Activated T-cell treated with anti-CD3 and anti-CD28 coated beads, Interleukin-2, amount 50 U/mL, for 72 hours (primary cell): ENCODE measurements at regions not wholly inside any gene's neighbourhood (a gene's known extent, or its start where the extent isn't known, plus 50 kb on each side); places are given as distances from the start of the nearest gene placed in this dataset.
"Not testable (repeated sequence)": the region's sequence is repeated elsewhere in the genome, so short reads cannot be mapped to it uniquely, and the experiment has no call there.

Source experiments
- ATAC-seq, 2 donors: fragments of 150-1000 bp; cut with Tn5 transposase; replicated peaks in 1 of 2; 2 replicates each; pipeline ENCODE4 v1.10.0; 2021; ENCODE audit warnings: moderate library complexity in 2 of 2, mild to moderate bottlenecking in 1 of 2
- DNase-seq, 2 donors: peaks; one replicate each; pipeline ENCODE4 v3.0.0; 2021 to 2022; ENCODE audit warnings: mixed read lengths in 1 of 2
- H3K27ac Mint-ChIP-seq: one replicate; pipeline ENCODE4 v1.8.0; 2022; ENCODE audit warnings: mild to moderate bottlenecking, moderate library complexity, mixed read lengths
- H3K27me3 Mint-ChIP-seq: one replicate; pipeline ENCODE4 v1.8.0; 2022; ENCODE audit warnings: low read depth, mixed read lengths
- H3K36me3 Mint-ChIP-seq, 2 donors: one replicate each; pipeline ENCODE4 v1.8.0; 2022; ENCODE audit warnings: mixed read lengths in 2 of 2, mild to moderate bottlenecking in 1 of 2; ENCODE audit not compliant: insufficient read depth in 2 of 2
- H3K4me1 Mint-ChIP-seq: one replicate; pipeline ENCODE4 v1.8.0; 2022; ENCODE audit warnings: low read depth, mixed read lengths
- H3K4me3 Mint-ChIP-seq, 2 donors: one replicate each; pipeline ENCODE4 v1.8.0; 2022; ENCODE audit warnings: mild to moderate bottlenecking in 2 of 2, mixed read lengths in 2 of 2, moderate library complexity in 2 of 2
- H3K9me3 Mint-ChIP-seq, 2 donors: one replicate each; pipeline ENCODE4 v1.8.0; 2022; ENCODE audit warnings: mixed read lengths in 2 of 2

GRCh38 chr13:109954441-109954840 lies 168.1 kb upstream of the IRS2 start:
- DNase-seq = no peak
- Mint-ChIP-seq H3K27me3 (no peaks in the 10 kb centered on the region), H3K36me3 (no peaks in the 10 kb centered on the region), H3K4me3 (no peak overlapping the region), H3K9me3 (peaks cover 1 to 2% of the 10 kb centered on the region in 2 donors), H3K27ac (no peak overlapping the region), H3K4me1 (no peaks in the 10 kb centered on the region)
- no peak for ATAC-seq

- no peak for ATAC-seq
- H3K27me3 Mint-ChIP-seq = peaks cover 10% of the 10 kb centered on the region
- H3K36me3 Mint-ChIP-seq = no peaks in the 10 kb centered on the region
- H3K4me3 Mint-ChIP-seq = no peak overlapping the region
- H3K9me3 Mint-ChIP-seq = peaks cover 1 to 2% of the 10 kb centered on the region in 2 donors
- no peak overlapping the region for H3K27ac Mint-ChIP-seq
- no peak for DNase-seq
- no peaks in the 10 kb centered on the region for H3K4me1 Mint-ChIP-seq
Observed at GRCh38 chr13:109951491-109951890, 165.1 kb upstream of the IRS2 start.

- H3K9me3 Mint-ChIP-seq = peaks cover 1 to 4% of the 10 kb centered on the region in 2 donors
- no peaks in the 10 kb centered on the region for H3K36me3 Mint-ChIP-seq
- no peak for ATAC-seq
Observed at GRCh38 chr13:109949397-109949796, 163.0 kb upstream of the IRS2 start.

GRCh38 chr13:109947006-109947405 lies 160.6 kb upstream of the IRS2 start:
- no peaks in the 10 kb centered on the region for H3K36me3 Mint-ChIP-seq
- DNase-seq = no peak

More at GRCh38 chr13:109949397-109949796, 163.0 kb upstream of the IRS2 start:
- DNase-seq = no peak
- Mint-ChIP-seq H3K4me3 (no peak overlapping the region), H3K4me1 (no peaks in the 10 kb centered on the region), H3K27me3 (peaks cover 15% of the 10 kb centered on the region), H3K27ac (no peak overlapping the region)

GRCh38 chr13:109945206-109945960 lies 159.0 kb upstream of the IRS2 start:
- Mint-ChIP-seq H3K36me3 (no peaks in the 10 kb centered on the region), H3K9me3 (peaks cover 1 to 2% of the 10 kb centered on the region in 2 donors)
- ATAC-seq = no peak

More at GRCh38 chr13:109947006-109947405, 160.6 kb upstream of the IRS2 start:
- Mint-ChIP-seq H3K27me3 (peaks cover 15% of the 10 kb centered on the region), H3K4me1 (no peaks in the 10 kb centered on the region), H3K27ac (no peak overlapping the region), H3K4me3 (no peak overlapping the region), H3K9me3 (peaks cover 1 to 2% of the 10 kb centered on the region in 2 donors)
- ATAC-seq = no peak

GRCh38 chr13:109941951-109942350 lies 155.6 kb upstream of the IRS2 start:
- no peak overlapping the region for H3K4me3 Mint-ChIP-seq
- DNase-seq = no peak
- H3K27me3 Mint-ChIP-seq = peaks cover 10% of the 10 kb centered on the region
- ATAC-seq = no peak
- no peaks in the 10 kb centered on the region for H3K4me1 Mint-ChIP-seq
- no peaks in the 10 kb centered on the region for H3K36me3 Mint-ChIP-seq
- H3K9me3 Mint-ChIP-seq = peaks cover 0 to 2% of the 10 kb centered on the region in 2 donors
- H3K27ac Mint-ChIP-seq = no peak overlapping the region

More at GRCh38 chr13:109945206-109945960, 159.0 kb upstream of the IRS2 start:
- no peak overlapping the region for H3K4me3 Mint-ChIP-seq
- H3K27ac Mint-ChIP-seq = no peak overlapping the region
- H3K4me1 Mint-ChIP-seq = no peaks in the 10 kb centered on the region
- peaks cover 15% of the 10 kb centered on the region for H3K27me3 Mint-ChIP-seq
- DNase-seq = no peak

GRCh38 chr13:109941221-109941620 lies 154.8 kb upstream of the IRS2 start:
- Mint-ChIP-seq H3K4me1 (no peaks in the 10 kb centered on the region), H3K27me3 (peaks cover 2% of the 10 kb centered on the region), H3K27ac (no peak overlapping the region), H3K4me3 (no peak overlapping the region), H3K36me3 (no peaks in the 10 kb centered on the region), H3K9me3 (peaks cover 0 to under 1% of the 10 kb centered on the region in 2 donors)
- ATAC-seq (no peak), DNase-seq (no peak)

- H3K27me3 Mint-ChIP-seq = peaks cover 2% of the 10 kb centered on the region
- H3K4me3 Mint-ChIP-seq = no peak overlapping the region
- no peak for ATAC-seq
- no peaks in the 10 kb centered on the region for H3K36me3 Mint-ChIP-seq
- no peaks in the 10 kb centered on the region for H3K9me3 Mint-ChIP-seq
- DNase-seq = no peak
- H3K27ac Mint-ChIP-seq = no peak overlapping the region
- no peaks in the 10 kb centered on the region for H3K4me1 Mint-ChIP-seq
Observed at GRCh38 chr13:109940637-109941036, 154.3 kb upstream of the IRS2 start.

GRCh38 chr13:109939838-109940237 lies 153.5 kb upstream of the IRS2 start:
- H3K27me3 Mint-ChIP-seq = peaks cover 8% of the 10 kb centered on the region
- no peaks in the 10 kb centered on the region for H3K4me1 Mint-ChIP-seq
- H3K9me3 Mint-ChIP-seq = no peaks in the 10 kb centered on the region
- no peaks in the 10 kb centered on the region for H3K36me3 Mint-ChIP-seq
- H3K4me3 Mint-ChIP-seq = no peak overlapping the region
- ATAC-seq = no peak
- DNase-seq = no peak
- H3K27ac Mint-ChIP-seq = no peak overlapping the region

GRCh38 chr13:109939180-109939579 lies 152.8 kb upstream of the IRS2 start:
- no peak overlapping the region for H3K4me3 Mint-ChIP-seq
- DNase-seq = no peak
- H3K9me3 Mint-ChIP-seq = peaks cover 0 to 5% of the 10 kb centered on the region in 2 donors
- no peaks in the 10 kb centered on the region for H3K36me3 Mint-ChIP-seq
- ATAC-seq = no peak
- no peak overlapping the region for H3K27ac Mint-ChIP-seq
- H3K4me1 Mint-ChIP-seq = no peaks in the 10 kb centered on the region
- H3K27me3 Mint-ChIP-seq = peaks cover 8% of the 10 kb centered on the region

GRCh38 chr13:109938255-109938936 lies 152.0 kb upstream of the IRS2 start:
- ATAC-seq (no peak), DNase-seq (no peak)
- Mint-ChIP-seq H3K27ac (no peak overlapping the region), H3K4me3 (no peak overlapping the region), H3K36me3 (no peaks in the 10 kb centered on the region), H3K9me3 (peaks cover 0 to 5% of the 10 kb centered on the region in 2 donors), H3K4me1 (no peaks in the 10 kb centered on the region), H3K27me3 (peaks cover 8% of the 10 kb centered on the region)

GRCh38 chr13:109934520-109934919 lies 148.1 kb upstream of the IRS2 start:
- not testable (repeated sequence) for H3K9me3 Mint-ChIP-seq, H3K27ac Mint-ChIP-seq, DNase-seq, H3K4me1 Mint-ChIP-seq, ATAC-seq, H3K36me3 Mint-ChIP-seq, H3K4me3 Mint-ChIP-seq, H3K27me3 Mint-ChIP-seq

GRCh38 chr13:109933476-109933875 lies 147.1 kb upstream of the IRS2 start:
- Mint-ChIP-seq H3K27me3 (peaks cover 8% of the 10 kb centered on the region), H3K4me3 (no peak overlapping the region), H3K9me3 (peaks cover 0 to 5% of the 10 kb centered on the region in 2 donors), H3K27ac (no peak overlapping the region), H3K4me1 (no peaks in the 10 kb centered on the region), H3K36me3 (no peaks in the 10 kb centered on the region)
- DNase-seq (no peak), ATAC-seq (no peak)
